AG04449 (cell line): ENCODE measurements at regions not wholly inside any gene's neighbourhood (a gene's known extent, or its start where the extent isn't known, plus 50 kb on each side); places are given as distances from the start of the nearest gene placed in this dataset.

Experiments used
- CTCF ChIA-PET: fragments of 350-600 bp; formaldehyde crosslinking; extraction: SDS; loops from one replicate; lab custom pipeline; 2021; ENCODE audit warnings: antibody characterized with exemption; lab: Yijun Ruan, JAX
- POLR2A ChIA-PET: fragments of 400-600, 350-600 bp; formaldehyde crosslinking; extraction: SDS; loops from one replicate; lab custom pipeline; 2020; ENCODE audit warnings: antibody characterized with exemption, inconsistent platforms; lab: Yijun Ruan, JAX
- DNase-seq: peaks from one replicate; pipeline ENCODE4 v3.0.0-alpha.2; 2010; ENCODE audit warnings: low read depth, low spot score
- H3K4me3 ChIP-seq: 2 replicates; pipeline ENCODE4 v1.5.1; 2011; ENCODE audit warnings: low read depth, mild to moderate bottlenecking, control low read depth, low read length
- TF ChIP-seq, protein P1 (sequence below): IDR thresholded peaks from one replicate; pipeline ENCODE4 v1.5.1; 2011; ENCODE audit warnings: mild to moderate bottlenecking, moderate library complexity, low read length, control low read depth, inconsistent platforms; ENCODE audit not compliant: insufficient read depth; ENCODE audit errors: missing control alignments

DNA sequence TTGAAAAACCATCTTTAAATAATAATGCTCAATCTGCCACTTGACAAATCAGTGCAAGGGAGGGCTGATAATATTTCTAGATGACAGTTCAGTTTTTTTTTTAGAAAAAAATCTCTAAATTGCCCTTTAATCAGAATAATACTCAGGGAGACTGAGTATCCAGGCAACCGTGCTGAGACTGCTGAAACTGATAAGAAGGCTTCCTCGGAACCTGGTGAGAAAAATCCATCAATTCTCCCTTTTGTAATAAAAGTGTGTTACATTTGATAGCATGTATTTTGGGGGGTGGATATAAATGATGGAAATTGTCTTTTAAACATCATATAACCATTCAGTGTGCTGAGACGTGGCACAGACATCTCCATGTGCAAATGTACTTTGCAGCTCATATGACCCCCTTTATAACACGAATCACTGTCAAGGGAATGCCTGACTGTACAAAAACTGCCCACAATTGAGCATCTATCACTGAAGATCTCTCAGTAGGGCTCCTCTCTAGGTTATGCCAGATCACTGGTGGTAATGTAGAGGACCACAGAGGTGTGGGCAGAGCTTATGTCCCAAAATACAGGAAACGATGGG, 491.1 kb upstream of the ADARB2 start:
- POLR2A ChIA-PET = no interaction called here
- no peak overlapping the region for H3K4me3 ChIP-seq
- no peak for DNase-seq
- CTCF ChIA-PET = no interaction called here
- TF ChIP-seq, protein P1, sequence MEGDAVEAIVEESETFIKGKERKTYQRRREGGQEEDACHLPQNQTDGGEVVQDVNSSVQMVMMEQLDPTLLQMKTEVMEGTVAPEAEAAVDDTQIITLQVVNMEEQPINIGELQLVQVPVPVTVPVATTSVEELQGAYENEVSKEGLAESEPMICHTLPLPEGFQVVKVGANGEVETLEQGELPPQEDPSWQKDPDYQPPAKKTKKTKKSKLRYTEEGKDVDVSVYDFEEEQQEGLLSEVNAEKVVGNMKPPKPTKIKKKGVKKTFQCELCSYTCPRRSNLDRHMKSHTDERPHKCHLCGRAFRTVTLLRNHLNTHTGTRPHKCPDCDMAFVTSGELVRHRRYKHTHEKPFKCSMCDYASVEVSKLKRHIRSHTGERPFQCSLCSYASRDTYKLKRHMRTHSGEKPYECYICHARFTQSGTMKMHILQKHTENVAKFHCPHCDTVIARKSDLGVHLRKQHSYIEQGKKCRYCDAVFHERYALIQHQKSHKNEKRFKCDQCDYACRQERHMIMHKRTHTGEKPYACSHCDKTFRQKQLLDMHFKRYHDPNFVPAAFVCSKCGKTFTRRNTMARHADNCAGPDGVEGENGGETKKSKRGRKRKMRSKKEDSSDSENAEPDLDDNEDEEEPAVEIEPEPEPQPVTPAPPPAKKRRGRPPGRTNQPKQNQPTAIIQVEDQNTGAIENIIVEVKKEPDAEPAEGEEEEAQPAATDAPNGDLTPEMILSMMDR = no peak

DNA sequence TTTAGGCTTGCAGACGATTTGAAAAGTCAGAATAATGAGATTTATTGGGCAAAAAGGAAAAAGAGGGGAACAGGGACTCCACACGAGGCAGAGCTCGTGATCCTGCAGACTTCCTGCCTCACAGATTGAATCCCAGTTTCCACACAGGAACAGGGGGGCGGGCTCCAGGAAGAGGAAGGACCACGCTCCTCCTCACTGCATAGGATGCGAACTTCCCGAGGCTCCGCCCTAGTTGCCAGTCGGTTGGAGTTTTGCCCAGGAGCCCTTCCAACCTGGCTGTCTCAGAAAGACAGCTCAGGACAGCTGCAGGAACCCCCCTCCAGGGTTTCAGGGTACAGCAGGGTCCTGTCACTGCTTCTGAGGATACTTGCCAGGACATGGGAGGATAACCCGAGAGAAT, 488.3 kb upstream of the ADARB2 start:
- POLR2A ChIA-PET = no interaction called here
- CTCF ChIA-PET = no interaction called here
- TF ChIP-seq, protein P1 = no peak
- no peak overlapping the region for H3K4me3 ChIP-seq
- DNase-seq = no peak

DNA sequence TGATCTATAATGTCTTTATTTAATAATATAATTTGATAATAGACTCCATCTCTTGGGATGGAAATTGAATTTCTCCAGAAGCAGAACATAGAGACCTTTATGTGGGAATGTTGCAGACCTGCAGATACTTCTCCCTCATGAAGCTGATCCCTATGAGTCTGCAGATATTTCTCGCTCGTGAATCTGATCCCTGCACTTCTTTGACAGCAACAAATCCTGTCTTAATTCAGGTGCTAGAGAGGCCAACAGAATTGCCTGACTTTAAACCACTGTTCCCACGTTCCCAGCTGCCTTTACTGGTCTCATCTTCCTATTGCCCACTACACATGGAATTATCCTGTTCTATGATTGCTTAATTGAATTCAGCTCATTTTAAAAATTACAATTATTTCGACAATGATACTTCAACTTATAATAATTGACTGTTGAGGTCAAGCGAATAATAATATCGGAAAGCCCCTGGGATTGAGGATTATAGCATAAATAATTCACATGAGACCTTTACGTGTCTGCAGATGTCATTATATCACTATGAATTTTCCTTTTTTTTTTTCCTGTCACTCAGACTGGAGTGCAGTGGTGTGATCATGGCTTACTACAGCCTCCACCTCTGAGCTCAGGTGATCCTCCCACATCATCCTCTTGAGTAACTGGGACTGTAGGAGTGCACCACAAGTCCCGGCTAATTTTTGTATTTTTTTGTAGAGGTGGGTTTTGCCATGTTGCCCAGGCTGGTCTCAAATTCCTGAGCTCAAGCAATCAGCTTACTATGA, 486.4 kb upstream of the ADARB2 start:
- POLR2A ChIA-PET = no interaction called here
- H3K4me3 ChIP-seq = no peak overlapping the region
- DNase-seq = no peak
- CTCF ChIA-PET = no interaction called here
- TF ChIP-seq, protein P1 = no peak

DNA sequence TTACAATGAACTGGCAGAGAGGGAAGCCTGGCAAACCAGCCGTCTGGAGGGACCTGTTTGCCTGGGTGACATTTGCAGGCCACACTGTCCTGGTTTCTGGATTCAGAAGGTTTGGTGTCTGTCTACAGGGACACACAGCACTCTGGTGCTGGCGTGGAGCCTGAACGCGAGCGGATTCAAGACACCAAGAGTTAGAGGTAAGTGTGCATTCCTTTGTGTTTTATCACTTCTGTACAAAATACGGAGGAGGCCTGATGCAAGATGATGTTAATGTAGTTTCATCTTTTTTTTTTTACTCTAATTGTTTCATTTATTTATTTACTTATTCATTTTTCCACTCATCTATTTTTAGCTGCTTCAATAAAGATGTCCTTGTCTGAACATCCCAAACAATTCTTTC, 485.3 kb upstream of the ADARB2 start:
- no peak overlapping the region for H3K4me3 ChIP-seq
- TF ChIP-seq, protein P1 = no peak
- CTCF ChIA-PET = no interaction called here
- POLR2A ChIA-PET = no interaction called here
- DNase-seq = no peak

DNA sequence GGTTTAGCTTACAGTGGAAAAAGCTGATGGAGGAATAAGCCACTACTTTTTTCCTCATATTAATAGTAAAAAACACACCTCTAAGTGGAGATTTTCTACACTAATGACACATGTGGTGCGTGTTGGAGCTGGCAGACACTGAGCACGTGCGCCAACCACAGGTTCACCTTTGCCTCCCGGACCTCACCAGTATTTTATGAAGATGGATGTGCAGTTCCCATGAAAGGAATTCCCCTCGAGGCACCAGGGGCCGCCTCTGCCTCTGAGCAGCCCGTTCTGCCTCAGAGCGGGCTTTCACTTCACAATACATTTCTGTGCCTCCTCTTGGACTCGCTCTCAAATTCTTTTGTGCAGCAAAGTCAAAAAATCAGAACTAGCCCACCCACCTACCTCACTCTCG, 477.5 kb upstream of the ADARB2 start:
- TF ChIP-seq, protein P1 = no peak
- ChIA-PET CTCF (no interaction called here), POLR2A (no interaction called here)
- no peak overlapping the region for H3K4me3 ChIP-seq
- DNase-seq = no peak

DNA sequence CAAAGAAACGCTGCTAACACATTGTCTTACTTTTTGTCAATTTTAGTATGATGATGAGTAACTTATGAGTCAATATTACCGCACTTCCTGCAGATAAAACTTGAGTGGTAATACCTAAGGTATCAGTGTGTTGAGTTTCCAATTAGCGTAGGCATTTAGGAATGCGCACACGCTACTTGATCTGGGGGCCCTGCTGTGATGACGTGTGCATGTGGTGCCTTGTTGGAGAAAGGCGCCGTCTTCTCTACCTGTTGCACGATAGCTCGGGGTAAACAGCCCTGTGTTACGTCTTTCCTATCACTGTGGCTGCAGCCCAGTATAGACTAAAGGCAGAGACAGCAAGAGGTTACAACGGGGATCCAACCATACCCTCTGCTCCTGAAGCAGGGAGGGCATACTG, 476.8 kb upstream of the ADARB2 start:
- DNase-seq = no peak
- TF ChIP-seq, protein P1 = no peak
- ChIA-PET CTCF (no interaction called here), POLR2A (no interaction called here)
- no peak overlapping the region for H3K4me3 ChIP-seq
